HG03139 (cell line): ENCODE measurements at regions not wholly inside any gene's neighbourhood (a gene's known extent, or its start where the extent isn't known, plus 50 kb on each side); places are given as distances from the start of the nearest gene placed in this dataset.

ENCODE experiments used
- ATAC-seq: cut with Tn5 transposase; IDR thresholded peaks from one replicate; pipeline ENCODE4 v1.9.1; 2021; ENCODE audit not compliant: unreplicated experiment

- no peak for ATAC-seq
Observed at GRCh38 chr12:42692749-42693148, 103.2 kb upstream of the PRICKLE1 start.

- no peak for ATAC-seq
Observed at GRCh38 chr12:42691991-42692557, 102.5 kb upstream of the PRICKLE1 start.

- no peak for ATAC-seq
Observed at GRCh38 chr12:42690264-42690663, 100.7 kb upstream of the PRICKLE1 start.

GRCh38 chr12:42689699-42690098 lies 100.2 kb upstream of the PRICKLE1 start:
- no peak for ATAC-seq

- ATAC-seq: no peak
Observed at GRCh38 chr12:42686514-42687172, 97.1 kb upstream of the PRICKLE1 start.

- ATAC-seq: no peak
Observed at GRCh38 chr12:42684802-42685071, 95.2 kb upstream of the PRICKLE1 start.

GRCh38 chr12:42683933-42684801 lies 94.6 kb upstream of the PRICKLE1 start:
- no peak for ATAC-seq

- ATAC-seq: no peak
Observed at GRCh38 chr12:42683266-42683665, 93.7 kb upstream of the PRICKLE1 start.

- ATAC-seq: no peak
Observed at GRCh38 chr12:42679466-42679865, 89.9 kb upstream of the PRICKLE1 start.

GRCh38 chr12:42677461-42677860 lies 87.9 kb upstream of the PRICKLE1 start:
- no peak for ATAC-seq

- ATAC-seq: no peak
Observed at GRCh38 chr12:42673535-42673934, 84.0 kb upstream of the PRICKLE1 start.

- no peak for ATAC-seq
Observed at GRCh38 chr12:42670719-42671118, 81.2 kb upstream of the PRICKLE1 start.

GRCh38 chr12:42669553-42669952 lies 80.0 kb upstream of the PRICKLE1 start:
- ATAC-seq: no peak

- ATAC-seq: no peak
Observed at GRCh38 chr12:42666671-42667243, 77.2 kb upstream of the PRICKLE1 start.

- no peak for ATAC-seq
Observed at GRCh38 chr12:42663621-42664020, 74.1 kb upstream of the PRICKLE1 start.

GRCh38 chr12:42660968-42661937 lies 71.7 kb upstream of the PRICKLE1 start:
- no peak for ATAC-seq

GRCh38 chr12:42660117-42660516 lies 70.6 kb upstream of the PRICKLE1 start:
- ATAC-seq: no peak

- ATAC-seq: no peak
Observed at GRCh38 chr12:42652048-42652447, 62.5 kb upstream of the PRICKLE1 start.

GRCh38 chr12:42648061-42648460 lies 58.5 kb upstream of the PRICKLE1 start:
- ATAC-seq: no peak

GRCh38 chr12:42643881-42644579 lies 54.5 kb upstream of the PRICKLE1 start:
- no peak for ATAC-seq
